ENCODE measurements at regions not wholly inside any gene's neighbourhood (a gene's known extent, or its start where the extent isn't known, plus 50 kb on each side); places are given as distances from the start of the nearest gene placed in this dataset.

- no peak for DNase-seq (ENCODE audit: low spot score)
Measured at GRCh38 chr2:128751746-128752145, 433.1 kb upstream of the HS6ST1 start.

DNA sequence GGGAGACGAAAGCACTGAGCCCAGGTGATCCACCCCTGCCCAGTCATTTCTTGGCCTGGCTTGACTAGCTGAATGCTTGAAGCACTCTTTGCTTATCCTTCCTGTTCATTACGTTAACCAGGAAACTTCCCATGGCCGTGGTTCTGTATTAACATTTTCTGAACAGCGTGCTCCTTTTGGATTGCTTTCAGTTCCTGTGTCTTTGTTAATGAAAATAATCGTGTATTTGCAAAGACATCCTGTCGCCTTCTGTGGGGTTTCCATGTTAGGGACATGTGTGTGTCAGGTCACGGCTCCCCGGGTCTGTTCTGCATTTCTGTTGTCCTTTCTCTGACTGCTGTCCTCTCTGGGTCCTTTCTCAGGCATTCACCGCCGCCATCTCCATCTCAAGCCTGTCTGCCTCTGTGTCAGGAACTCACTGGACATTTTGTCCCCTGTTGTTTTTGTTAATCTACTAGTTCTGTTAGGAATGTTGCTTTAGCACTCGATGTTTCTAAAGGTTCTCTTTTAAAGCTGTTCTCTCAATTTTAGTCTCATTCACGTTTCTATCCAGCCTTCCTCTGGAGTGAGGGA, 434.1 kb upstream of the HS6ST1 start:
- peak; percentile 29 for DNase-seq (ENCODE audit: low spot score)

GRCh38 chr2:128753321-128753720, 434.7 kb upstream of the HS6ST1 start:
- peak; percentile 14 for DNase-seq (ENCODE audit: low spot score)

GRCh38 chr2:128753800-128754199, 435.1 kb upstream of the HS6ST1 start:
- DNase-seq (ENCODE audit: low spot score): peak; percentile 29

DNA sequence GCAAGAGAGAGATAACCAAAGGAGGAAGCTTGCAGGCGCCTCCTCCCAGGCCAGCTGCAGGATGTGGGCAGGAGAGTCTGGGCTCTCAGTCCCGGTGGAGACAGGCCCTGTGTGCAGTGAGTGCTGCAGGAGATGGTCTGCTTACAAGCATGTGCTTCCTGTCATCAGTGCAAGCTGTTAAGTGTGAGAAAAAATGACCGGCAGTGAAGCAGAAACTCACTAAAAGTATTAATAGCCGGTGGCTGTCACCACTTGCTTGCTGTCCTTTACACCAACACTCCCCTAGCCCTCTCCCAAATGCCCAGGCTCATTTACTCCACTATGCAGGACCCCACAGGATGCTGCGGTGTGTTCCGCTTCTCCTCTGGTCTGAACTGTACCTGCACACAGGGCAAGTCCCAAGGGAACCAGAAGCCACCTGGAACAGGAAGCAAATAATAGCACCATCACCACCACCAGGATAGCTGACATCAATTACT, 435.6 kb upstream of the HS6ST1 start:
- peak; percentile 19 for DNase-seq (ENCODE audit: low spot score)

- peak; percentile 36 for DNase-seq (ENCODE audit: low spot score)
Measured at GRCh38 chr2:128755695-128756364, 437.2 kb upstream of the HS6ST1 start.

DNA sequence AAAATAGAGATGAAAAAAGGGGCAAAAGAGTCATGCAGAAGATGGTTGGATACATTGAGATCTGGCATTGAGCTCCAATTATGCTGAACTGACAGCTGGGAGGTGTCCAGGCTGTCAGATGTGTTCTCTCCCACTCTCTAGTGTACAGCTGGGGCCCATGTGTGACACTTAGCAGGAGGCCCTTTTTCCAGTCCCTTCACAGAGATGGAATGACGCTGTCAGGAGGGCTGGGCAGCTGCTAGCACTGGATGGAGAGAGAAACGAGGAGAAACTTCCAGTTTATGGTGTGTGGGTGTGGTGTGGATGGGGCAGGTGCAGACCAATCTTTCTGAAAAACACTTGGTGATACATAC, 437.7 kb upstream of the HS6ST1 start:
- peak; percentile 20 for DNase-seq (ENCODE audit: low spot score)

DNA sequence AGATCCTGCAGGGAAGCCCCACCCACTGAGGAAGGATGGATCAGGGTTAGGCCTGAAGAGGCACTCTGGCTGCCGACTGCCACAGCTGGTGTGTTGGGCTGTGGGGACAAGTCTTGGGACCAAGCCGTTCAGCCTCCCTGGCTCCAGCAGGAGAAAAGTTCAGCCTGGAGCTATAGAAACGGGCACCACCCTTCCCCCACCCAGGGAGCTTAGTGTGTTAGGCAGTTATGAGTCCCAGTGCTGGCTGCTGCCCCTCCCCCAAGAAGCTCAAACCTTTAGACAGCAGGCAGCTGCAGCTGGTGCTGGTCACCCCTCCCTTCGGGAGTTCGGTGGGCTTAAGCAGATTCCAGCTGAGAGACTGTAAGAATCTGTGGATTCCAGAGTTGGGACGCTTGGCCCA, 447.1 kb upstream of the HS6ST1 start:
- peak; percentile 52 for DNase-seq (ENCODE audit: low spot score)

GRCh38 chr2:128768041-128768440, 449.4 kb upstream of the HS6ST1 start:
- DNase-seq (ENCODE audit: low spot score): no peak

DNA sequence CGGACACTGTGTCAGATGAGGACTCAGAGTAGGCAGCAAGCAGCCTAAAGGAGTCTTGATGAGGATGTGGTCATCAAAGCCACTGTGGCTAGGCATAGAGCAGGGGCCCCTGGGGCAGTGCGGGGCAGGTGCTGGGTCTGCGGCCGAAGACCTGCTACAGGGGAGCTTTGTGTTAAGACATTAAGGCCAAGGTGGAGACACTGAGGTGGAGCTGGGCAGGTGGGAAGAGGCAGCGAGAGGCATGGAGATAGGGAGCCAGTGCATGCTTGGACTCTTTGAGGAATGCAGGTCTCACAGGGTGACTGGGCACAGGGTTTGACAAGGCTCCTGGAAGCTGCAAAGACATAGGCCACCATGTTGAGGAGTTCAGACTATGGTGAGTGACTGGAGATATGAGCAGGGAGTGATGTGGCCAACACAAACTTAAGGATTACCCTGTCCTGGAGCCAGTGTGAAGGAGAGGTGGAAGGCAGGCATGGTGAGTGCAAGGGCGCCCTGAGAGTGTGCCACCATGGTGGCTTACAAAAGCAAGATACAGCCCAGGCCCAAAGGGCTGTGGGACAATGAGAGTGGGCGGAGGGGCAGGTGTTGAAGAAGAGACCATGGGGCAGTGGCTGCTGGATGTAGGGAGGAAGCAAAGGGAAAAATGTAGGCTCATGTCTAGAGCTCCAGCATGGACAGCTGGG, 450.9 kb upstream of the HS6ST1 start:
- peak; percentile 15 for DNase-seq (ENCODE audit: low spot score)

DNA sequence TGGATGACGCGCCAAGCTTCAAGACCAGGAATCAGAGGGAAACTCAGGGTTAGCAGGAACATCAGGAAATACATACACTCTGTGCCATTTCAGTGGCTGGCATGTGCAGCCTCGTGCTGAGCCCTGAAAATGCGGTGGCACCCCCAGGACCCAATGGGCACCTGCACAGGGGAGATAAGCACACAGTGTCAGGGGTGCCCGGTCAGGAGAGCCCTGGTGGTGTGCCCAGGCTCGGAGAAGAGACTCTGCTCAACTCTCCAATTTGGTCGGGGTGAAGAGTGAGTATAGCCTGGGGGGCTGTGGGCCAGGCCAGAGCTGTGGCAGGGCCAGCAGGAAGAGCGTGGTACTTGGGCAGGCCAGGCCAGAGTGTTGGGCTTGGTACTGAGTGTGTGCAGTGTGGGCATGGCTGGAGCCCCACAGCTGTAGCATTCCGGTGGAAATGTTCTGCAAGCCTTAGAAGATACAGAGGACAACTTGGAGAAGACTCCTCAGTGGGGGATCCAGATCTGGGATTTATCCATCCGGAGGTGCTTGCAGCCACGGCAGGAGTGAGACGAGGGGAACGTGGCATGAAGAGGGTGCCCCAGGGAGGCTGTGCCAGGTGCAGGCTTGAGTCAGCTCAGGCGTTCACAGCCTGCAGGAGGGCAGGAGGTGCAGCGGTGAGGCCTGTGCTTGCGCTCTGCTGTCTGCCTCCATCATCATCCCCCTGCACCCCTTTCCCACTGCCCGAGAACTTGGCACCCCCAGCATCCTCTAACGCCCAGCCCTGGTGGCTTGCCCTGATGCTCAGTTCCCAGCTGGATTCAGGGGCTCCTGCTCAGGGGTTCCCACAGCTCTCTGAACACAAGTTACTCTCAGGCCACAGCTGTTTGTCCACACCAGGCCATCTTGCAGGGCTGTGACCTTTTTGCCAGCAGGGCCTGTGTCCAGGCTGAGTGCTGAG, 451.7 kb upstream of the HS6ST1 start:
- peak; percentile 32 for DNase-seq (ENCODE audit: low spot score)

GRCh38 chr2:128771401-128771800, 452.7 kb upstream of the HS6ST1 start:
- no peak for DNase-seq (ENCODE audit: low spot score)

DNA sequence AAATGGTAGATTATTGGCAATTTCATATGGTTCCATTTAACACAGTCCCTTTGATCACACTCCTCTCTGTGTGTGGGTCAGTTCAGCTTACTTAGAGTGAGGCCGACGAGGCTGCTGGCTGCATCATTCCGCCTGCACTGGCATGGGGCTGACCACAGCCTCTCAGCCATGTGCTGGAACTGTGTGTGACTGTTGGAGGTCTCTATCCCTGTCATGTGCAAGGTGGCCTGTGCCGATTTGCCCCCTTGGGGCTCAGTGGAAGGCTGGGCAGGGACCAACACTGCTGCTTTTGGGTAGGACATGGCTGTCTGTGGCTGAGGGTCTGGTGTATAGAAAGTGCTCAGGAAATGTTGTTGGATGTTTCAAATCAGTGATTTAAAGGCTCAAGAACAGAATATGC, 454.0 kb upstream of the HS6ST1 start:
- peak; percentile 20 for DNase-seq (ENCODE audit: low spot score)

GRCh38 chr2:128773641-128774319, 455.1 kb upstream of the HS6ST1 start:
- DNase-seq (ENCODE audit: low spot score): no peak

DNA sequence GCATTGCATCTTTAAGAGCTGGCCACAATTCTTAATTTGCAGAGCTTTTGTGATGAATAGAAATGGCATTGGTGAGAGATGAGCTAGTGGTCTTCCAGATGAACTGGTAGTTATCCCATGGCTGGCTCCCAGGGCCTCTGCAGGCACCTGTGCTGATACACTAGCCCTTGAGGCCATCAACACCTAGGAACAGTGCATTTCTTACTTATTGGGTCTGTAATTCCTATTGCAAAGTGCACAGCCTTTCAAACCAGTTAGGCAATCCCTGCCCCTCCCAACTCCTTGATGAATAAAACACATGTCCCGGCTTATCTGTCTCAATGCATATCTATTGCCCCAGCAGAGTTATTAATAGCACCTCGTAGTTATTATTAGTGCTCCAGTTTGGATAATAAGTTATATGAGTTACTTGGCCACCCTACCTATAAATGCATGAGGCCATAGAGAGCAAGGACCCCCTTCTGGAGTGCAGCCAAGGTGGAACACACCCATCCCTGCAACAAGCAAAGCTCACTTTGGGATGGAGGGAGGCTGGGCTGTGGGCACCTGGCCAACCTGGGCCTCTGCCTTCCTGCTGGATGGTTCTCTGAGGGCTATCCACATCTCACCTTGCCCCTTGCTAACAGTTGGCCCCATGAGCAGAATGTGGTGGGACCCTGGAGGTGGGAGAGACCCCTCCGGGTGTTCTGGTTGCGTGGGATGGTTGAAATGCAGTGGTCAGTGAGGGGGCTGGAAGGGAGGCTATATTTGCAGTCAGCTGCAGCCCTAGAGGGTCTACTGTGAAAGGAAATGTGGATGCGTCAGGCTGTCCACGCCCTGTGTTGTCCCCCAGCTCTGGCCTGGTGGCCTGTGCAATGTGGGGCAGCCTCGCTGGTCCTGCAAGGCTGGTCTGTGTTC, 455.9 kb upstream of the HS6ST1 start:
- DNase-seq (ENCODE audit: low spot score): peak; percentile 31

DNA sequence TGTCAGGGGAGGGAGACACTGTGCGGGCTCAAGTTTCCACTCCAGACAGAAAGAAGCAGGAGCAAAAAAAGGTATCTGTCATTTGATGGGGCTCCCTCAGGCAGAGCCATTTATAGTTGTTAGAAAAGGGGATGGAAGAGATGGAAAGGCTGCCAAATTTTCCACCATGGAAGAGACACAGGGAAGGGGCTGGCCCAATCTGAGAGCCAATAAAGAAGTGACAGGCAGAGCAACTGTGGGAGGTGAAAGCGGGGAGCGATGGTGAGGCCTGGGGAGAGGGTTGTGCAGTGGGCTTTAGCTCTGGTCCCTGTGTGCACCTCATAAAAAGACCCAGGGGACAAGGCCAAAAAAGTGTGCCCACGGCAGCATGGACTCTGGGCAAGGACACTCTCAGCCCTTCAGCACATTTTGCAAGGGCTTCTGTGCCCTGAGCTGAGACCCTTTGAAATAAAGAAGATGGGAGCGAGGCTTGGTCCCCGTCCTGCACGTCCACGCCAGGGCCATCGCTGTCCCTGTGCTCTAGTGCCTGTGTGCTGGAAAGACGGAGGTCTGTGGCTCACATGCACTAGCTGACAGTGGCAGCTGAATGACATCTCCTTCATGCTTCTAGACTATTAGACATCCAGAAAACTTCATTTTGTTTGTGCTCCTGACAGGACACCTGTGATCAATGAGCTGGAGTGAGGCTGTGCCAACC, 456.7 kb upstream of the HS6ST1 start:
- DNase-seq (ENCODE audit: low spot score): peak; percentile 20

GRCh38 chr2:128775914-128776285, 457.2 kb upstream of the HS6ST1 start:
- no peak for DNase-seq (ENCODE audit: low spot score)

- peak; percentile 42 for DNase-seq (ENCODE audit: low spot score)
Measured at GRCh38 chr2:128776461-128777195, 458.0 kb upstream of the HS6ST1 start.

Measured in ecto neural progenitor cell (in vitro differentiated cells).